Stimulated activated CD8-positive, alpha-beta memory T cell treated with anti-CD3 and anti-CD28 coated beads, Interleukin-15, amount 100 ng/mL, for 1 hour (primary cell): ENCODE measurements at regions not wholly inside any gene's neighbourhood (a gene's known extent, or its start where the extent isn't known, plus 50 kb on each side); places are given as distances from the start of the nearest gene placed in this dataset.
"Not testable (repeated sequence)": the region's sequence is repeated elsewhere in the genome, so short reads cannot be mapped to it uniquely, and the experiment has no call there.

Experiments used
- DNase-seq: peaks from one replicate; pipeline ENCODE4 v3.0.0-alpha.2; 2020; ENCODE audit warnings: low read depth

- DNase-seq = no peak
These were observed 315.6 kb downstream of the DLEU7 start for GRCh38 chr13:50527612-50528509.

GRCh38 chr13:50529154-50529882, 314.2 kb downstream of the DLEU7 start:
- no peak for DNase-seq

- DNase-seq = no peak
These were observed 311.3 kb downstream of the DLEU7 start for GRCh38 chr13:50531917-50532899.

GRCh38 chr13:50535050-50535449, 308.4 kb downstream of the DLEU7 start:
- DNase-seq = no peak

GRCh38 chr13:50537029-50537428, 306.5 kb downstream of the DLEU7 start:
- no peak for DNase-seq

GRCh38 chr13:50539791-50540530, 303.5 kb downstream of the DLEU7 start:
- no peak for DNase-seq

GRCh38 chr13:50543141-50543540, 300.4 kb downstream of the DLEU7 start:
- no peak for DNase-seq

- no peak for DNase-seq
These were observed 299.7 kb downstream of the DLEU7 start for GRCh38 chr13:50543782-50544181.

GRCh38 chr13:50544211-50544610, 299.3 kb downstream of the DLEU7 start:
- DNase-seq = no peak

GRCh38 chr13:50547175-50547574, 296.3 kb downstream of the DLEU7 start:
- not testable (repeated sequence) for DNase-seq

- DNase-seq = no peak
These were observed 294.9 kb downstream of the DLEU7 start for GRCh38 chr13:50548586-50548985.

GRCh38 chr13:50549221-50549942, 294.1 kb downstream of the DLEU7 start:
- no peak for DNase-seq

- no peak for DNase-seq
These were observed 293.3 kb downstream of the DLEU7 start for GRCh38 chr13:50550151-50550550.

GRCh38 chr13:50552424-50552966, 291.0 kb downstream of the DLEU7 start:
- DNase-seq = no peak

GRCh38 chr13:50561739-50562138, 281.8 kb downstream of the DLEU7 start:
- DNase-seq = no peak

- DNase-seq = no peak
These were observed 276.8 kb downstream of the DLEU7 start for GRCh38 chr13:50566646-50567045.

GRCh38 chr13:50572129-50572528, 271.4 kb downstream of the DLEU7 start:
- no peak for DNase-seq

GRCh38 chr13:50573066-50573465, 270.4 kb downstream of the DLEU7 start:
- no peak for DNase-seq

- no peak for DNase-seq
These were observed 268.8 kb downstream of the DLEU7 start for GRCh38 chr13:50574731-50575130.

GRCh38 chr13:50575138-50575537, 268.4 kb downstream of the DLEU7 start:
- no peak for DNase-seq
